Thoracic aorta (tissue), 2 donors: ENCODE measurements at regions not wholly inside any gene's neighbourhood (a gene's known extent, or its start where the extent isn't known, plus 50 kb on each side); places are given as distances from the start of the nearest gene placed in this dataset.

ENCODE experiments used
- ATAC-seq: fragments of 150-250 bp; one replicate; pipeline ENCODE4 v1.8.0; 2017; ENCODE audit warnings: low read depth; ENCODE audit not compliant: insufficient number of reproducible peaks, low FRiP score
- DNase-seq: peaks from one replicate; pipeline ENCODE4 v3.0.0-alpha.2; 2020; ENCODE audit warnings: low spot score
- H3K27ac ChIP-seq, 2 donors: fragments of 200-600 bp; sonication (generic); 1 replicate in 1 of 2; 2 replicates in 1 of 2; pipeline ENCODE4 v1.5.1; 2016; ENCODE audit warnings: mild to moderate bottlenecking in 2 of 2, moderate library complexity in 2 of 2
- H3K27me3 ChIP-seq: fragments of 200-600 bp; sonication (generic); replicated peaks from 2 replicates; pipeline ENCODE4 v1.6.0; 2016; ENCODE audit warnings: mild to moderate bottlenecking; ENCODE audit not compliant: insufficient read depth
- H3K36me3 ChIP-seq: fragments of 200-600 bp; sonication (generic); one replicate; pipeline ENCODE4 v1.5.1; 2016
- H3K4me1 ChIP-seq, 2 donors: fragments of 200-600 bp; sonication (generic); 1 replicate in 1 of 2; 2 replicates in 1 of 2; pipeline versions ENCODE4 v1.5.1 to v1.6.0; 2016; ENCODE audit warnings: low read depth in 2 of 2, mild to moderate bottlenecking in 1 of 2; ENCODE audit not compliant: control insufficient read depth in 1 of 2
- H3K4me3 ChIP-seq: fragments of 200-600 bp; sonication (generic); 2 replicates; pipeline ENCODE4 v1.5.1; 2016; ENCODE audit warnings: mild to moderate bottlenecking
- H3K9me3 ChIP-seq: fragments of 200-600 bp; sonication (generic); 2 replicates; pipeline ENCODE4 v1.5.1; 2016
- CTCF ChIP-seq: fragments of 200-600 bp; sonication (generic); IDR thresholded peaks from one replicate; pipeline ENCODE4 v1.5.1; 2019; ENCODE audit warnings: antibody characterized with exemption

GRCh38 chr21:16829532-16829931, 683.3 kb upstream of the CXADR start:
- ATAC-seq (no peak), DNase-seq (no peak)
- no peak overlapping the region for H3K27ac ChIP-seq
- H3K4me1 ChIP-seq: no peaks in the 10 kb centered on the region
- no peak for TF ChIP-seq CTCF
- H3K27me3 ChIP-seq: no peaks in the 10 kb centered on the region
- H3K36me3 ChIP-seq: no peaks in the 10 kb centered on the region
- no peak overlapping the region for H3K4me3 ChIP-seq
- H3K9me3 ChIP-seq: no peaks in the 10 kb centered on the region

GRCh38 chr21:16832791-16833190, 680.1 kb upstream of the CXADR start:
- DNase-seq (no peak), ATAC-seq (no peak)
- no peak for TF ChIP-seq CTCF
- no peak overlapping the region for H3K27ac ChIP-seq
- H3K27me3 ChIP-seq: no peaks in the 10 kb centered on the region
- no peak overlapping the region for H3K4me3 ChIP-seq
- no peaks in the 10 kb centered on the region for H3K36me3 ChIP-seq
- H3K4me1 ChIP-seq: peaks cover 0 to 6% of the 10 kb centered on the region in 2 donors
- no peaks in the 10 kb centered on the region for H3K9me3 ChIP-seq

- Histone ChIP-seq H3K9me3 (no peaks in the 10 kb centered on the region), H3K4me1 (peaks cover 0 to 20% of the 10 kb centered on the region in 2 donors), H3K27ac (no peak overlapping the region), H3K4me3 (no peak overlapping the region), H3K36me3 (no peaks in the 10 kb centered on the region), H3K27me3 (no peaks in the 10 kb centered on the region)
- DNase-seq (no peak), ATAC-seq (no peak)
- TF ChIP-seq CTCF: no peak
Measured at GRCh38 chr21:16834791-16835190, 678.1 kb upstream of the CXADR start.

- DNase-seq (no peak), ATAC-seq (no peak)
- H3K4me3 ChIP-seq: no peak overlapping the region
- H3K36me3 ChIP-seq: no peaks in the 10 kb centered on the region
- H3K27ac ChIP-seq: no peak overlapping the region
- peaks cover 0 to 20% of the 10 kb centered on the region in 2 donors for H3K4me1 ChIP-seq
- H3K27me3 ChIP-seq: no peaks in the 10 kb centered on the region
- no peak for TF ChIP-seq CTCF
- H3K9me3 ChIP-seq: no peaks in the 10 kb centered on the region
Measured at GRCh38 chr21:16837321-16837720, 675.5 kb upstream of the CXADR start.

- H3K27ac ChIP-seq: no peak overlapping the region
- H3K9me3 ChIP-seq: no peaks in the 10 kb centered on the region
- H3K27me3 ChIP-seq: no peaks in the 10 kb centered on the region
- no peak for ATAC-seq
- no peak for DNase-seq
- H3K4me3 ChIP-seq: no peak overlapping the region
- TF ChIP-seq CTCF: no peak
- peaks cover 0 to 20% of the 10 kb centered on the region in 2 donors for H3K4me1 ChIP-seq
- no peaks in the 10 kb centered on the region for H3K36me3 ChIP-seq
Measured at GRCh38 chr21:16837721-16838120, 675.1 kb upstream of the CXADR start.
